ENCODE measurements at regions not wholly inside any gene's neighbourhood (a gene's known extent, or its start where the extent isn't known, plus 50 kb on each side); places are given as distances from the start of the nearest gene placed in this dataset.

DNA sequence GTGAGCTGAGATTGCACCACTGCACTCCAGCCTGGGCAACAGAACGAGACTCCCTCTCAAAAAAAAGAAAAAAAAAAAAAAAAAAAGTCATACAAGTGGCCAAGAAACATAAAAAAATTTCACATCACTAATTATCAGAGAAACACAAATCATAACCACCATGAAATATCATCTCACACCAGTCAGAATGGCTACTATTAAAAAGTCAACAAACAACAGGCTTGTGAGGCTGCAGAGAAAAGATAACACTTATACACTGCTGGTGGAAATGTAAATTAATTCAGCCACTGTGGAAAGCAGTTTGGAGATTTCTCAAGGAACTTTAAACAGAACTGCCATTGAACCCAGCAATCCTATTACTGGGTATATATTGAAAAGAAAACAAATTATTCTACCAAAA, 291.1 kb upstream of the MCTP2 start:
- TF ChIP-seq GLIS3 (CRISPR knock-in tag; IDR thresholded peaks at IDR 0.05) (no peak), ARNTL (CRISPR knock-in tag; IDR thresholded peaks at IDR 0.05; ENCODE audit: borderline replicate concordance, low read depth) (no peak), BACH2 (CRISPR knock-in tag; IDR thresholded peaks at IDR 0.05; ENCODE audit: borderline replicate concordance) (no peak), TCF4 (CRISPR knock-in tag; IDR thresholded peaks at IDR 0.05; ENCODE audit: borderline replicate concordance) (no peak), TOX (CRISPR knock-in tag; IDR thresholded peaks at IDR 0.05; ENCODE audit: borderline replicate concordance) (no peak), ESRRG (CRISPR knock-in tag; IDR thresholded peaks at IDR 0.05) (no peak), ZFP30 (CRISPR knock-in tag; IDR thresholded peaks at IDR 0.05) (no peak), PPARA (CRISPR knock-in tag; IDR thresholded peaks at IDR 0.05; ENCODE audit: borderline replicate concordance) (no peak), CSDC2 (CRISPR knock-in tag; IDR thresholded peaks at IDR 0.05) (no peak), ISL1 (CRISPR knock-in tag; IDR thresholded peaks at IDR 0.05) (no peak)
- TF ChIP-seq, protein P1, sequence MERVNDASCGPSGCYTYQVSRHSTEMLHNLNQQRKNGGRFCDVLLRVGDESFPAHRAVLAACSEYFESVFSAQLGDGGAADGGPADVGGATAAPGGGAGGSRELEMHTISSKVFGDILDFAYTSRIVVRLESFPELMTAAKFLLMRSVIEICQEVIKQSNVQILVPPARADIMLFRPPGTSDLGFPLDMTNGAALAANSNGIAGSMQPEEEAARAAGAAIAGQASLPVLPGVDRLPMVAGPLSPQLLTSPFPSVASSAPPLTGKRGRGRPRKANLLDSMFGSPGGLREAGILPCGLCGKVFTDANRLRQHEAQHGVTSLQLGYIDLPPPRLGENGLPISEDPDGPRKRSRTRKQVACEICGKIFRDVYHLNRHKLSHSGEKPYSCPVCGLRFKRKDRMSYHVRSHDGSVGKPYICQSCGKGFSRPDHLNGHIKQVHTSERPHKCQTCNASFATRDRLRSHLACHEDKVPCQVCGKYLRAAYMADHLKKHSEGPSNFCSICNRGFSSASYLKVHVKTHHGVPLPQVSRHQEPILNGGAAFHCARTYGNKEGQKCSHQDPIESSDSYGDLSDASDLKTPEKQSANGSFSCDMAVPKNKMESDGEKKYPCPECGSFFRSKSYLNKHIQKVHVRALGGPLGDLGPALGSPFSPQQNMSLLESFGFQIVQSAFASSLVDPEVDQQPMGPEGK (CRISPR knock-in tag; IDR thresholded peaks at IDR 0.05; ENCODE audit: borderline replicate concordance) = no peak
